ENCODE measurements at regions not wholly inside any gene's neighbourhood (a gene's known extent, or its start where the extent isn't known, plus 50 kb on each side); places are given as distances from the start of the nearest gene placed in this dataset.

DNA sequence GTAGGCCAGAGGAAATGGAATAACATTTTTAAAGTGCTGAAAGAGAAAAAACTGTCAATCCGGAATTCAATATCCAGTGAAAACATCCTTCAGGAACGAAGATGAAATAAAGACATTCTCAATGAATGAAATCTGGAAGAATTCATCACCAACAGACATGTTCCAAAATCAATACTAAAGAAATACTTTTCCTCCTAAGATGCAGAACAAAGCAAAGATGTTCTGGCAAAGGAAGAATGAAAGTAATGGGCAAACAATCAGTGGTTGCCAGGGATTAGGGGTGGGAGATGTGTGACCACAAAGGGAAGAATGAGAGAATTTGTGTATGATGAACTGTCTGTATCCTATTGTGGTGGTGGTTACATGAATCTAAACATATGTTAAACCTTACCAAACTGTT is 52.8 kb upstream of the EEPD1 start:
- no peak for ATAC-seq

DNA sequence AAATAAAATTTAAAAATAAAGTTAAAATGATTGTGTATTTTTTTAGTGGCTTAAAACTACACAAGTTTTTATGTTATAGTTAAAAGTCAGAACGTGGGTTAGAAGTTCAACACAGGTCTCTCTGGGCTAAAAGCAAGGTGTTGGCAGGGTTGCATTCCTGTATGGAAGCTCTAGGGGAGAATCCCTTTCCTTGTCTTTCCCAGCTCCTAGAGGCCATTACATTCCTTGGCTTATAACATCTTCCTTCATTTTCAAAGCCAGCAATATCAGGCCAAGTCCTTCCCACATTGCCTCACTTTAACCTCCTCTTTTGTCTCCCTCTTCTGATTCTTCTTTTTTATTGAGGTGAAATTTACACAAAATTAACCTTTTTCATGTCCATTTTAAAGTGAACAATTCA is 52.4 kb upstream of the EEPD1 start:
- DNase-seq (no peak), ATAC-seq (no peak)

More for the DNA sequence above, 52.8 kb upstream of the EEPD1 start:
- no peak for DNase-seq

All from stimulated activated naive CD8-positive, alpha-beta T cell treated with anti-CD3 and anti-CD28 coated beads, Interleukin-15, Interleukin-2, amounts not matched to agents 100 U/mL and 50 U/mL, for 24 hours (primary cell).